ENCODE measurements at regions not wholly inside any gene's neighbourhood (a gene's known extent, or its start where the extent isn't known, plus 50 kb on each side); places are given as distances from the start of the nearest gene placed in this dataset.

GRCh38 chr6:145238787-145239186 is 496.5 kb downstream of the EPM2A start:
- Histone ChIP-seq H3K27me3 (ENCODE audit: control insufficient read depth, insufficient read depth, low read length) (no peaks in the 10 kb centered on the region), H3K27ac (ENCODE audit: low read depth, low read length) (no peak overlapping the region), H3K4me3 (ENCODE audit: low read depth, low read length) (no peak overlapping the region), H3K9me3 (ENCODE audit: control insufficient read depth, insufficient read depth, low read length) (no peaks in the 10 kb centered on the region)
- POLR2A ChIA-PET = no interaction called here
- no peak for DNase-seq (ENCODE audit: low read depth, low spot score)
- TF ChIP-seq CTCF (IDR thresholded peaks at IDR 0.05; ENCODE audit: low read depth, low read length) = no peak
- CTCF ChIA-PET = interaction anchor here (0.7 kb wide), 1 partner anchor 241 kb away, joined by 4 read pairs; no protein-coding TSS in a partner anchor

- peak; percentile 48 for DNase-seq (ENCODE audit: low read depth, low spot score)
- no peaks in the 10 kb centered on the region for H3K9me3 ChIP-seq (ENCODE audit: control insufficient read depth, insufficient read depth, low read length)
- TF ChIP-seq CTCF (IDR thresholded peaks at IDR 0.05; ENCODE audit: low read depth, low read length) = no peak
- ChIA-PET POLR2A (no interaction called here), CTCF (interaction anchor here (1.8 kb wide), 1 partner anchor 393 kb away, joined by 5 read pairs; no protein-coding TSS in a partner anchor)
- no peaks in the 10 kb centered on the region for H3K27me3 ChIP-seq (ENCODE audit: control insufficient read depth, insufficient read depth, low read length)
- H3K27ac ChIP-seq (ENCODE audit: low read depth, low read length) = peak overlapping the region; percentile 42
- H3K4me3 ChIP-seq (ENCODE audit: low read depth, low read length) = no peak overlapping the region
These were observed 494.3 kb downstream of the EPM2A start for GRCh38 chr6:145241039-145241438.

DNA sequence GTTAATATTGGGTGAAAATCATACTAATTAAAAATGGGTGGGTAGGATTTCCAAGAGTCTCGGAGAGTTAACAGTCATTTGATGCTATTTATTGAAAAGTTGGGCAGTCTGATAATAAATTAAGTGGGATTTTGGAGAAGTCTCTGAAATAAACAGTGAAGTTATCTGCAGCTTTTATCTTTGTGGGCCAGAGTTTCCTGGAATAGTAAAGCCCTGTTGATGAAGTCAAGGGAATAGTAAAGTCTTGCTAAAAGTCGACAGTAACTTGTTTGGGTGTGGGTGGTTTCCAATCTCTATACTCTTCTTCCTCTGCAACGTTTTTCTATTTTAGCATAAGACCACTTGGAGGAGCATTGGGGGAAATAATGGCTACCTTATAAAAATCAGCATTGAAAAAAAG is 493.6 kb downstream of the EPM2A start:
- Histone ChIP-seq H3K9me3 (ENCODE audit: control insufficient read depth, insufficient read depth, low read length) (no peaks in the 10 kb centered on the region), H3K4me3 (ENCODE audit: low read depth, low read length) (no peak overlapping the region), H3K27ac (ENCODE audit: low read depth, low read length) (peak overlapping the region; percentile 42), H3K27me3 (ENCODE audit: control insufficient read depth, insufficient read depth, low read length) (no peaks in the 10 kb centered on the region)
- no peak for TF ChIP-seq CTCF (IDR thresholded peaks at IDR 0.05; ENCODE audit: low read depth, low read length)
- ChIA-PET CTCF (interaction anchor here (1.8 kb wide), 1 partner anchor 392 kb away, joined by 5 read pairs; no protein-coding TSS in a partner anchor), POLR2A (no interaction called here)
- DNase-seq (ENCODE audit: low read depth, low spot score) = no peak

GRCh38 chr6:145244349-145245100 is 490.8 kb downstream of the EPM2A start:
- TF ChIP-seq CTCF (IDR thresholded peaks at IDR 0.05; ENCODE audit: low read depth, low read length) = no peak
- Histone ChIP-seq H3K27ac (ENCODE audit: low read depth, low read length) (no peak overlapping the region), H3K27me3 (ENCODE audit: control insufficient read depth, insufficient read depth, low read length) (no peaks in the 10 kb centered on the region), H3K9me3 (ENCODE audit: control insufficient read depth, insufficient read depth, low read length) (peaks cover 7% of the 10 kb centered on the region), H3K4me3 (ENCODE audit: low read depth, low read length) (no peak overlapping the region)
- DNase-seq (ENCODE audit: low read depth, low spot score) = no peak
- ChIA-PET CTCF (interaction anchor here (1.6 kb wide), 1 partner anchor 389 kb away, joined by 8 read pairs; no protein-coding TSS in a partner anchor), POLR2A (no interaction called here)

GRCh38 chr6:145245119-145245518 is 490.2 kb downstream of the EPM2A start:
- POLR2A ChIA-PET = no interaction called here
- no peaks in the 10 kb centered on the region for H3K27me3 ChIP-seq (ENCODE audit: control insufficient read depth, insufficient read depth, low read length)
- CTCF ChIA-PET = interaction anchor here (1.6 kb wide), 1 partner anchor 388 kb away, joined by 8 read pairs; no protein-coding TSS in a partner anchor
- no peak for TF ChIP-seq CTCF (IDR thresholded peaks at IDR 0.05; ENCODE audit: low read depth, low read length)
- DNase-seq (ENCODE audit: low read depth, low spot score) = no peak
- H3K9me3 ChIP-seq (ENCODE audit: control insufficient read depth, insufficient read depth, low read length) = peaks cover 7% of the 10 kb centered on the region
- H3K4me3 ChIP-seq (ENCODE audit: low read depth, low read length) = no peak overlapping the region
- H3K27ac ChIP-seq (ENCODE audit: low read depth, low read length) = no peak overlapping the region

Data from AG04450 (cell line).